SK-N-SH (cell line): ENCODE measurements at regions not wholly inside any gene's neighbourhood (a gene's known extent, or its start where the extent isn't known, plus 50 kb on each side); places are given as distances from the start of the nearest gene placed in this dataset.

ENCODE experiments used
- CTCF ChIA-PET: fragments of 300-600, 350-600 bp; formaldehyde crosslinking; extraction: SDS; loops from one replicate; lab custom pipeline; 2021; lab: Yijun Ruan, JAX
- POLR2A ChIA-PET: fragments of 350-600 bp; sonication (Branson Sonifier 250); formaldehyde crosslinking; extraction: SDS; loops from one replicate; lab custom pipeline; 2020; ENCODE audit warnings: antibody characterized with exemption, inconsistent platforms; lab: Yijun Ruan, JAX
- DNase-seq: peaks from one replicate; pipeline ENCODE4 v3.0.0; 2012
- H2AFZ ChIP-seq: fragments of 200-600 bp; sonication (generic); 2 replicates; pipeline ENCODE4 v1.8.1; 2016; ENCODE audit warnings: antibody characterized with exemption, mild to moderate bottlenecking, low read depth
- H3F3A ChIP-seq: fragments of 200-600 bp; sonication (generic); replicated peaks from 2 replicates; pipeline ENCODE3; 2016; ENCODE audit warnings: antibody characterized with exemption, mild to moderate bottlenecking; ENCODE audit not compliant: insufficient read depth
- H3K27ac ChIP-seq, 2 experiments: fragments of 200-500 bp in 1 of 2; fragments of 200-600 bp in 1 of 2; sonication (Bioruptor generic) in 1 of 2; sonication (generic), shearing (Covaris generic) in 1 of 2; 2 replicates each; pipeline versions ENCODE4 v1.5.1 to v1.6.1; 2014 to 2016; ENCODE audit warnings: low read depth in 2 of 2, inconsistent platforms in 1 of 2, low read length in 1 of 2, mild to moderate bottlenecking in 1 of 2, mixed read lengths in 1 of 2
- H3K27me3 ChIP-seq: fragments of 200-600 bp; sonication (generic), shearing (Covaris generic); 2 replicates; pipeline ENCODE4 v1.6.1; 2016; ENCODE audit warnings: mixed run types; ENCODE audit not compliant: insufficient read depth
- H3K36me3 ChIP-seq, 2 experiments: fragments of 200-500 bp in 1 of 2; fragments of 200-600 bp in 1 of 2; sonication (Bioruptor generic) in 1 of 2; sonication (generic) in 1 of 2; replicated peaks in 1 of 2; 2 replicates each; pipeline versions ENCODE3 to v1.5.1; 2014 to 2016; ENCODE audit warnings: low read length in 1 of 2, mild to moderate bottlenecking in 1 of 2; ENCODE audit not compliant: insufficient read depth in 2 of 2, control insufficient read depth in 1 of 2
- H3K4me1 ChIP-seq, 2 experiments: fragments of 200-500 bp in 1 of 2; fragments of 200-600 bp in 1 of 2; sonication (Bioruptor generic) in 1 of 2; sonication (generic), shearing (Covaris generic) in 1 of 2; 2 replicates each; pipeline versions ENCODE4 v1.5.1 to v1.6.1; 2014 to 2016; ENCODE audit warnings: low read depth in 1 of 2, low read length in 1 of 2, mixed run types in 1 of 2; ENCODE audit not compliant: insufficient read depth in 2 of 2, control insufficient read depth in 1 of 2
- H3K4me2 ChIP-seq: fragments of 200-600 bp; sonication (generic), shearing (Covaris generic); 2 replicates; pipeline ENCODE4 v1.6.1; 2017; ENCODE audit warnings: mixed run types
- H3K4me3 ChIP-seq, 2 experiments: fragments of 200-500 bp in 1 of 2; fragments of 200-600 bp in 1 of 2; sonication (Bioruptor generic) in 1 of 2; sonication (generic), shearing (Covaris generic) in 1 of 2; 2 replicates each; pipeline versions ENCODE4 v1.5.1 to v1.8.1; 2014 to 2016; ENCODE audit warnings: low read depth in 2 of 2, inconsistent platforms in 1 of 2, low read length in 1 of 2, mild to moderate bottlenecking in 1 of 2, mixed read lengths in 1 of 2, moderate library complexity in 1 of 2
- H3K79me2 ChIP-seq: fragments of 200-600 bp; sonication (generic); 2 replicates; pipeline ENCODE4 v1.8.1; 2017; ENCODE audit warnings: mild to moderate bottlenecking; ENCODE audit not compliant: insufficient read depth
- H3K9ac ChIP-seq: fragments of 200-600 bp; sonication (generic); 2 replicates; pipeline ENCODE4 v1.6.1; 2017; ENCODE audit warnings: mixed run types
- H3K9me2 ChIP-seq: fragments of 200-600 bp; sonication (generic); 2 replicates; pipeline ENCODE4 v1.6.1; 2017; ENCODE audit warnings: mixed run types
- H3K9me3 ChIP-seq: fragments of 200-600 bp; sonication (generic); 2 replicates; pipeline ENCODE4 v1.6.1; 2017; ENCODE audit warnings: mixed run types, mild to moderate bottlenecking, moderate library complexity
- H4K20me1 ChIP-seq: fragments of 200-600 bp; sonication (generic); 2 replicates; pipeline ENCODE4 v1.6.1; 2017; ENCODE audit warnings: mild to moderate bottlenecking, mixed run types; ENCODE audit not compliant: insufficient read depth
- CHD2 ChIP-seq: fragments of 150-350 bp; IDR thresholded peaks from 2 replicates; pipeline ENCODE4 v1.6.1; 2018; ENCODE audit warnings: low read length; ENCODE audit not compliant: partially characterized antibody
- CTCF ChIP-seq: fragments of 200-600 bp; sonication (generic); IDR thresholded peaks from 2 replicates; pipeline ENCODE4 v1.6.1; 2017; ENCODE audit warnings: antibody characterized with exemption, mild to moderate bottlenecking, moderate library complexity
- JUND ChIP-seq: IDR thresholded peaks from 2 replicates; pipeline ENCODE4 v1.4.0; 2012
- MAX ChIP-seq: IDR thresholded peaks from 2 replicates; pipeline ENCODE4 v1.4.0; 2012; ENCODE audit warnings: low read depth
- MXI1 ChIP-seq: IDR thresholded peaks from 2 replicates; pipeline ENCODE4 v1.6.1; 2012; ENCODE audit warnings: mild to moderate bottlenecking, low read depth, low read length, improper control_type of control experiment
- NFIC ChIP-seq: IDR thresholded peaks from 2 replicates; pipeline ENCODE4 v1.4.0; 2012; ENCODE audit warnings: borderline replicate concordance
- NRF1 ChIP-seq: IDR thresholded peaks from 2 replicates; pipeline ENCODE4 v1.6.1; 2012; ENCODE audit warnings: low read depth, mild to moderate bottlenecking, low read length
- RAD21 ChIP-seq: IDR thresholded peaks from 2 replicates; pipeline ENCODE4 v1.6.1; 2012; ENCODE audit warnings: mild to moderate bottlenecking, low read length
- TAF1 ChIP-seq: IDR thresholded peaks from 2 replicates; pipeline ENCODE4 v1.6.1; 2012; ENCODE audit warnings: low read depth, mild to moderate bottlenecking, low read length, moderate library complexity, borderline replicate concordance
- TCF12 ChIP-seq: IDR thresholded peaks from 2 replicates; pipeline ENCODE4 v1.4.0; 2012
- TEAD4 ChIP-seq: IDR thresholded peaks from 2 replicates; pipeline ENCODE4 v1.4.0; 2012; ENCODE audit warnings: mild to moderate bottlenecking, borderline replicate concordance; ENCODE audit not compliant: insufficient read depth
- USF2 ChIP-seq: fragments of 150-350 bp; IDR thresholded peaks from 2 replicates; pipeline ENCODE4 v1.6.1; 2017; ENCODE audit warnings: antibody characterized with exemption, low read length, low read depth, borderline replicate concordance
- WGBS: methylation state at CpG from one replicate; pipeline ENCODE4 v1.1.6; 2017; ENCODE audit warnings: low lambda C conversion rate; 5-methylcytosine and 5-hydroxymethylcytosine counted together

- Histone ChIP-seq H3K4me2 (no peak overlapping the region), H3K9me3 (no peaks in the 10 kb centered on the region), H4K20me1 (no peaks in the 10 kb centered on the region), H3K79me2 (peaks cover 37% of the 10 kb centered on the region), H3K9ac (no peak overlapping the region), H3F3A (peaks cover 10% of the 10 kb centered on the region), H3K9me2 (no peaks in the 10 kb centered on the region), H3K36me3 (peaks cover 0 to 5% of the 10 kb centered on the region in 2 experiments), H3K4me1 (peaks cover 15 to 21% of the 10 kb centered on the region in 2 experiments; a peak in 3 of 4 replicates), H3K27me3 (no peaks in the 10 kb centered on the region), H2AFZ (no peak overlapping the region), H3K27ac (no peak overlapping the region), H3K4me3 (no peak overlapping the region)
- TF ChIP-seq RAD21 (no peak), USF2 (no peak), TEAD4 (no peak), TAF1 (no peak), MXI1 (no peak), NFIC (no peak), NRF1 (no peak), JUND (no peak)
- ChIA-PET CTCF (interaction anchor here (1.1 to 7.6 kb wide), 5 partner anchors 9 to 243 kb away, joined by 3 to 84 read pairs (median 4); no protein-coding TSS in a partner anchor), POLR2A (no interaction called here)
- no peak for DNase-seq
- 96% methylated on average over 4 of the region's 4 CpGs for WGBS
Measured at GRCh38 chr15:66846811-66847210, 144.8 kb downstream of the SMAD6 start.

- POLR2A ChIA-PET, result interaction anchor here (0.7 kb wide), 2 partner anchors 34 to 344 kb away, joined by 3 to 4 read pairs; no protein-coding TSS in a partner anchor
- no peak overlapping the region for H3K4me2 ChIP-seq
- peaks cover 38% of the 10 kb centered on the region for H3K79me2 ChIP-seq
- H3K27ac ChIP-seq, result no peak overlapping the region
- H4K20me1 ChIP-seq, result no peaks in the 10 kb centered on the region
- no peak overlapping the region for H3K9ac ChIP-seq
- H3K4me3 ChIP-seq, result no peak overlapping the region
- H3K27me3 ChIP-seq, result no peaks in the 10 kb centered on the region
- no peaks in the 10 kb centered on the region for H3K9me2 ChIP-seq
- no peak for DNase-seq
- H3F3A ChIP-seq, result peaks cover 9% of the 10 kb centered on the region
- CTCF ChIA-PET, result interaction anchor here (1.8 to 7.6 kb wide), 2 partner anchors 9 to 243 kb away, joined by 4 to 84 read pairs; no protein-coding TSS in a partner anchor
- no peak overlapping the region for H2AFZ ChIP-seq
- peaks cover 0 to 5% of the 10 kb centered on the region in 2 experiments for H3K36me3 ChIP-seq
- TF ChIP-seq USF2 (no peak), MAX (no peak), CTCF (no peak), TCF12 (no peak), CHD2 (no peak)
- no peaks in the 10 kb centered on the region for H3K9me3 ChIP-seq
- 85% methylated on average over 1 of the region's 1 CpG for whole genome bisulfite sequencing
- H3K4me1 ChIP-seq, result peaks cover 14 to 19% of the 10 kb centered on the region in 2 experiments; a peak in 3 of 4 replicates
Measured at GRCh38 chr15:66847565-66847991, 145.5 kb downstream of the SMAD6 start.
